SU-DHL-6 (cell line): ENCODE measurements at regions not wholly inside any gene's neighbourhood (a gene's known extent, or its start where the extent isn't known, plus 50 kb on each side); places are given as distances from the start of the nearest gene placed in this dataset.

Experiments
- H2AFZ ChIP-seq: fragments of 200-600 bp; sonication (generic); 2 replicates; pipeline ENCODE4 v1.6.1; 2014; ENCODE audit warnings: low read depth, mild to moderate bottlenecking, moderate library complexity, mixed read lengths, antibody characterized with exemption, low read length; ENCODE audit not compliant: severe bottlenecking
- H3F3A ChIP-seq: fragments of 200-600 bp; shearing (Covaris generic); 2 replicates; pipeline ENCODE4 v1.6.0; 2016; ENCODE audit warnings: antibody characterized with exemption, mild to moderate bottlenecking; ENCODE audit not compliant: insufficient read depth
- H3K27ac ChIP-seq: fragments of 200-600 bp; sonication (generic); 2 replicates; pipeline ENCODE4 v1.5.1; 2016; ENCODE audit warnings: low read depth, mild to moderate bottlenecking, low read length, moderate library complexity, mixed read lengths
- H3K27me3 ChIP-seq: fragments of 200-600 bp; sonication (generic), shearing (Covaris generic); 2 replicates; pipeline ENCODE4 v1.6.0; 2014; ENCODE audit warnings: mild to moderate bottlenecking, low read length
- H3K36me3 ChIP-seq: fragments of 200-600 bp; sonication (generic); 2 replicates; pipeline ENCODE4 v1.6.1; 2014; ENCODE audit warnings: mild to moderate bottlenecking, low read length, mixed read lengths
- H3K4me2 ChIP-seq: fragments of 300-600, 200-600 bp; shearing (Covaris generic), sonication (generic); 2 replicates; pipeline ENCODE4 v1.6.0; 2014; ENCODE audit warnings: low read length, low read depth, mild to moderate bottlenecking; ENCODE audit not compliant: poor library complexity, severe bottlenecking
- H3K4me3 ChIP-seq: fragments of 200-600 bp; sonication (generic); 2 replicates; pipeline ENCODE4 v1.5.1; 2014; ENCODE audit warnings: antibody characterized with exemption, low read length, mild to moderate bottlenecking, mixed read lengths; ENCODE audit not compliant: insufficient read depth, poor library complexity, severe bottlenecking
- H3K79me2 ChIP-seq: fragments of 200-600 bp; sonication (generic); 2 replicates; pipeline ENCODE4 v1.6.1; 2014; ENCODE audit warnings: mild to moderate bottlenecking, low read length, moderate library complexity; ENCODE audit not compliant: insufficient read depth
- H3K9ac ChIP-seq: fragments of 200-600 bp; sonication (generic); 2 replicates; pipeline ENCODE4 v1.7.0; 2014; ENCODE audit warnings: mild to moderate bottlenecking, low read length
- H3K9me2 ChIP-seq: fragments of 200-600 bp; sonication (generic); replicated peaks from 2 replicates; pipeline ENCODE4 v1.6.1; 2014; ENCODE audit warnings: low read length; ENCODE audit not compliant: insufficient read depth
- H3K9me3 ChIP-seq: fragments of 200-600 bp; sonication (generic); 2 replicates; pipeline ENCODE4 v1.6.1; 2014; ENCODE audit warnings: low read length, mixed read lengths; ENCODE audit not compliant: insufficient read depth
- H4K20me1 ChIP-seq: fragments of 200-600 bp; sonication (generic); 2 replicates; pipeline ENCODE4 v1.6.1; 2014; ENCODE audit warnings: low read depth, mild to moderate bottlenecking, antibody characterized with exemption, low read length, moderate library complexity, mixed read lengths
- CTCF ChIP-seq: fragments of 200-600 bp; sonication (generic); IDR thresholded peaks from one replicate; pipeline ENCODE4 v1.5.1; 2017; ENCODE audit warnings: antibody characterized with exemption, mild to moderate bottlenecking, low read length, moderate library complexity; ENCODE audit not compliant: insufficient read depth, poor library complexity, severe bottlenecking
- EZH2phosphoT487 ChIP-seq: fragments of 200-600 bp; sonication (generic), shearing (Covaris generic); conservative IDR thresholded peaks from 2 replicates; pipeline ENCODE4 v1.6.1; 2018; ENCODE audit warnings: mild to moderate bottlenecking, antibody characterized with exemption, low read length, moderate library complexity, mixed read lengths

DNA sequence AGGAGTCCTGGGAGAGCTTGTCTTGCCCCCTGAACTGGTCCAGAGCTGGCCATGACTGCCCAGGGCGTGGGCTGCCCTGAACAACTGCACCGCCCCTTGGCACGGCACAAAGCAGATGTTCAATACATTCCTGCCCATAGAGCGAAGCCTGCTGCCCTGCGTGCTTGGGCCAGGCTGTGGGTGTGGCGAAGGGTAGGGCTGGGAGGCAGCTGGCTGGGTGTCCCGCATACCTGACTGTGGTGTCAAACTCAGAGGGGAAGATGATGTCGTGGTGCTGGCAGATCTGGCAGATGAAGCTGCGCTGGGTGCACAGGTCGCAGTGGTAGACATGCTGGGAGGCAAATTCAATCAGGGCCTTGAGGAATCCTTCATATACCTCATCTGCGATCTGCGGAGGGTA, 124.2 kb upstream of the SMURF2 start:
- H3K4me2 ChIP-seq: no peak overlapping the region
- no peaks in the 10 kb centered on the region for H3K79me2 ChIP-seq
- TF ChIP-seq CTCF (no peak), EZH2phosphoT487 (no peak)
- H3K36me3 ChIP-seq: no peaks in the 10 kb centered on the region
- H3K27me3 ChIP-seq: no peaks in the 10 kb centered on the region
- no peak overlapping the region for H3K27ac ChIP-seq
- H2AFZ ChIP-seq: no peak overlapping the region
- H4K20me1 ChIP-seq: no peaks in the 10 kb centered on the region
- H3K4me3 ChIP-seq: no peak overlapping the region
- H3K9me2 ChIP-seq: no peaks in the 10 kb centered on the region
- no peak overlapping the region for H3K9ac ChIP-seq
- H3K9me3 ChIP-seq: no peaks in the 10 kb centered on the region
- H3F3A ChIP-seq: no peaks in the 10 kb centered on the region

DNA sequence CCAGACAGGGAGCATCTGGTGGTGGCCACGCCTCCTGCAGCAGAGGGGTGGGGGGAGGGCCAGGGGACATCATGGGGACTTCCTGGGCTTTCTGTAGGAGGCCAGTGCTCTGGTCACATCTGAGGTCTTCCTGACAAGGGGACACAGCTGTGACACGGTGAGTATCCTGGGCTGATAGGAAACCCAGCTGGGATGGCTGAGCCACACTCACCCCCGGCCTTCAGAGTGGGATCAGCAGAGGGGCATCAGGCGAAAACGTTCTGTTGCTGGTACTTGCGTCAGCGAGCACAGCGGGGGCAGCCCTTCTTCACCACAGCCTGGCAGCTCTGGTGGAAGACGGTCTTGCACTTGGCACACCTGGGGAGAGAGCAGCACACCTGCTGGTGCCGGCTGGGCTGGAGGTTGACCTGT, 122.9 kb upstream of the SMURF2 start:
- no peaks in the 10 kb centered on the region for H3F3A ChIP-seq
- H3K27ac ChIP-seq: no peak overlapping the region
- H3K9ac ChIP-seq: no peak overlapping the region
- H4K20me1 ChIP-seq: no peaks in the 10 kb centered on the region
- no peak overlapping the region for H3K4me2 ChIP-seq
- H2AFZ ChIP-seq: no peak overlapping the region
- no peaks in the 10 kb centered on the region for H3K9me3 ChIP-seq
- no peaks in the 10 kb centered on the region for H3K36me3 ChIP-seq
- H3K9me2 ChIP-seq: no peaks in the 10 kb centered on the region
- no peak overlapping the region for H3K4me3 ChIP-seq
- no peak for TF ChIP-seq CTCF
- no peak for TF ChIP-seq EZH2phosphoT487
- H3K79me2 ChIP-seq: no peaks in the 10 kb centered on the region
- no peaks in the 10 kb centered on the region for H3K27me3 ChIP-seq

DNA sequence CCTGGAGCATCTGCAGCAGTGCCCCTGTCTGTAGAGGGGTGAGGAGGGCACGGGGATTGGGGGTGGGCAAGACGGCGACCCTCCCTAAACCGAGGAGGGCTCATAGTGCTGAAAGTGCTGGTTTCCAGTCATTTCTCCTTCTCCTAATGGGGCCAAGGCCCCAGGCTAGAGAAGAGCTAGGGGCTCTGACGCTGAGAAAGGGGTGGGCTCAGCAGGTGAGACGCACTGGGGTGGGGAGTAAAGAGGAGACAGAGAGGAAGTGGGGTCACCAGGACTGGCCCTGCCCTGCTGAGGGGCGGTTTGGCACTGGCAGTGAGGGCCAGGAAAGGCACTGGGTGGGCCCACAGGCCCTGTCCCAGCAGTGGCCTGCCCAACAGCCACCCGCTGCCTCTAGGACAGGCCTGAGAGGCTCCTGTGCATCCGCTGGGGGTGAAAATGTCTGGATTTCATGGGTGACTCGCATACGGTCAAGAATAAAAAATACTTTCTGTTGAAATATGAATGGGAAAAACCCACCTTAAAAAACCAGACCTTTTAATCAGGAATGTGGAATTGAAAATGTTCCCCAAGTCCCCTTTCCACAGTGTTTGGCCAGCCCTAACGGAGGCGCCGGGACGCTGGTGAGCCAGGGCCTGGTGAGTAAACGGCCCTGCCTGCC, 122.4 kb upstream of the SMURF2 start:
- H2AFZ ChIP-seq: no peak overlapping the region
- H3K4me2 ChIP-seq: no peak overlapping the region
- no peaks in the 10 kb centered on the region for H3K79me2 ChIP-seq
- no peaks in the 10 kb centered on the region for H3K36me3 ChIP-seq
- no peak overlapping the region for H3K9ac ChIP-seq
- TF ChIP-seq CTCF (no peak), EZH2phosphoT487 (no peak)
- no peaks in the 10 kb centered on the region for H3F3A ChIP-seq
- no peaks in the 10 kb centered on the region for H4K20me1 ChIP-seq
- H3K27ac ChIP-seq: no peak overlapping the region
- no peaks in the 10 kb centered on the region for H3K9me2 ChIP-seq
- H3K27me3 ChIP-seq: no peaks in the 10 kb centered on the region
- H3K4me3 ChIP-seq: no peak overlapping the region
- no peaks in the 10 kb centered on the region for H3K9me3 ChIP-seq
